ENCODE measurements at regions not wholly inside any gene's neighbourhood (a gene's known extent, or its start where the extent isn't known, plus 50 kb on each side); places are given as distances from the start of the nearest gene placed in this dataset.
A peak's percentile ranks its signal among the peaks of the same experiment; 100 is the strongest.

DNA sequence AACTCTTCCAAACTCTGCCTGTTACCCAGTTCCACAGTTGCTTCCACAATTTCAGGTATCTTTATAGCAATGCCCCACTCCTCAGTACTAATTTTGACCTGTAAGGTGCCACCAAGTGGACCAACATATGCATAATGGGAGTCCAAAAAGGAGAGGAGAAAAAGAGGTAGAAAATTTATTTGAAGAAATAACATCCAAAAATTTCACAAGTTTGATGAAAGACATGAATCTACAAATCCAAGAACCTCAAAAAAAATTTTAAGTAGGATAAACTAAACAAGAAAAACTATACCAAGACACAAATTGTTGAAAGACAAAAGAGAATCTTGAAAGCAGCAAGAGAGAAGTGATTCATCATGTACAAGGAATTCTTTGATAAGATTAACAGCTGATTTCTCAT lies 79.8 kb downstream of the BARX1 start:
- no peak for DNase-seq

DNA sequence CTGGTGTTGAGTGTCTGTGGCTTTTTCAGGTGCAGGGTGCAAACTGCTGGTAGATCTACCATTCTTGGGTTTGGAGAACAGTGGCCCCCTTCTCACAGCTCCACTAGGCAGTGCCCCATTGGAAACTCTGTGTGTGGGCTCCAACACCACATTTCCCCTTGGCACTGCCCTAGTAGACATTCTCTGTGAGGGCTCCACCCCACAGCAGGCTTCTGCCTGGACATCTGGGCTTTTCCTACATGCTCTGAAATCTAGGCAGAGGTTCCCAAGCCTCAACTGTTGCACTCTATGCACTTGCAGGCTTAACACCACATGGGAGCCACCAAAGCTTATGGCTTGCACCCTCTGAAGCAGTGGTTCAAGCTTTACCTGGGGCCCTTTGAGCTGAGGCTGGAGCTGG lies 80.9 kb downstream of the BARX1 start:
- DNase-seq = no peak

GRCh38 chr9:93871286-93871685 lies 83.9 kb downstream of the BARX1 start:
- no peak for DNase-seq

- DNase-seq = no peak
Observed at GRCh38 chr9:93869863-93870262, 85.3 kb downstream of the BARX1 start.

DNA sequence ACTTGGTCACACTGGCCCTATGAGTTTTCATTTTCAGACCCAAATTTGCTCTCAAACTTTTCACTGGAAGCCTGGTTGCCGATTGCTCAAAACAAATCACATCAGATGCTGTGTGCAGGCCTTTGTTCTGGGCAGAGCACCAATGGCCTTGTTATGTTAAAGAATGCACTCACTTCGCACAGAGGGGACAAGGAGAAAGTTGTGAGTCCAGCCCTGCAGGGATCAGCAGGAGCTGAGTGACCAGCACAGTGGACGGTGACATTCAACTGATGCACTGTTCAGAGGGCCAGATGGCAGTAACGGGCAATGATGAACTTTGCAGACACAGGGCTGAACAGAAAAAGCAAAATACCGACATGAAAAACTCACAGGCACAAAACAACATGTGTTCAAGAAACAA lies 86.1 kb downstream of the BARX1 start:
- no peak for DNase-seq

DNA sequence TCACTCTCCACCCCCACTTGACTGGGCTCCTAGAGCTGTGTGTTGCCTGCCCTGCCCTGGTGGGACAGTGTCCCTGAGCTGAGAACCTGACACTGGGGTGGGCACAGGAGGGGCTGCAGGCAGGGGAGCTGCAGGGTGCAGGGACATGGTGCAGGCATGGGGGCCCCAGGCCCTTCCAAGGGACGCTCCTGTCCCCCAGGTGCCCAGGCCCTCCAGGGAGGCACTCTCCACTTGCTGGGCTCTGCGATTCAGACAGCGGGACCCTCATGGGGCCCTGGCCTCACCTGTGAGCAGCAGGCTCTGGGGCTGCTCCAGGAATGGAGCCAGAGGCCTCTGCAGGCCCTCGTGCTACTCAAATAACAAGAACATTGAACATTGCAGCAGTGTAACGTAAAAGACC lies 89.4 kb downstream of the BARX1 start:
- no peak for DNase-seq

DNA sequence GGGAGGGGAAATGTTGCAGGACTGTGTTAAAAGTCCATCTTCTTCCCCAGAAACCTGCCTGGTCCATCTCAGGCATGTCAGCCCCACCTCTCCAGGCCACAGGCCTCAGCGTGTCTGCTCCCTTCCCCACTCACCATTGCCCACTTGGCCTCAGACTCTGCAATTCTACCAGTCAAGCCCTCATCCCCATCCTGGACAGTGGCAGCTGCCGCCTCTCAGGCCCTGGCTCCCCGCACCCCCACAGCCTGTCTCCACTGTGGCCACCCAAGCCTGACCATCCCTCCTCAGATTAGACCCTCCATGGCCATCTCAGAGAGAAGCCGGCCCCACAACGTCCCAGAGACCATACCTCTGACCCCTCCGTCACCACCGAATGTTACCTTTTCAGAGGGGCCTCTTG lies 89.9 kb downstream of the BARX1 start:
- no peak for DNase-seq

DNA sequence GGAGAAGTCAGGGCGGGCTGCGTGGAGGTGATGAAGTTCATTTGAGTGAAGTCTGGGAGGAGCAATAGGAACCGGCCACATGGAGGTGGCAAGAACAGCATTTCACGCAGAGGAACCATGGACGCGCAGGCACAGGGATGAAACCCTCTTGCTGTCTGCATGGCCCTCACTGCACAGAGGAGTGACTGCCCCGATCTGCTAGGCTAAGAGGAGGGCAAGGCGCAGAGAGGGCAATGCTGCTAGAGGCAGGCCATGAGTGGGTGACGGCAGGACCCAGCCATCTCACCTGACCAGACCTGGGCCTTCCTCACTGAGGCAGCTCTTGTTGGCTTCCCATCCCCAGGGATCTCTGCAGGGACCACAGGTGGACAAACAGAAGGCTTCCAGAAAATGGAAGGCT lies 90.3 kb downstream of the BARX1 start:
- DNase-seq = no peak

- DNase-seq = no peak
Observed at GRCh38 chr9:93864032-93864431, 91.1 kb downstream of the BARX1 start.

DNA sequence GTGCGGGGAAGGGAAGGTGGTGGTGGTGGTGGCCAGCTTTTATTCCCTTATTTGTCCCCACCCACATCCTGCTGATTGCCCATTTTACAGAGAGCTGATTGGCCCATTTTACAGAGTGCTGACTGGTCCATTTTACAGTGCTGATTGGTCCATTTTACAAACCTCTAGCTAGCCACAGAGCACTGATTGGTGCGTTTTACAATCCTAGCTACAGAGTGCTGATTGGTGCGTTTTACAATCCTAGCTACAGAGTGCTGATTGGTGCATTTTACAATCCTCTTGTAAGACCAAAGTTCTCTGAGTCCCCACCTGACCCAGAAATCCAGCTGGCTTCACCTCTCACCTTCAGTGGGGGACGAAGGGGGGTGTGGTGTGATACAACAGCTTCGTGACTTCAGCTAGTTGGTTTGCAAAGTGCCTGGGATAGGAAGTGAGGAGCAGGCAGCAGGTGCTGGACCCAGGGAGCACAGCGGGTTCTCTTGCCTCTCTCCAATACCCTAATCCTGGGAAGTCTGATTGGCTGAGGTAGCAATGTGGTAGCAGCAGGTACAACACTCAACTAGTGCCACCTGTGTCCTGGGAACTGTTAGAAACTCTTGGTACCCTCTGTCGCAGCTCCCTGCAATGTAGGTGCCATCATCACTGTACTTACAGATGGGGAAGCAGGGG lies 92.1 kb downstream of the BARX1 start:
- no peak for DNase-seq

DNA sequence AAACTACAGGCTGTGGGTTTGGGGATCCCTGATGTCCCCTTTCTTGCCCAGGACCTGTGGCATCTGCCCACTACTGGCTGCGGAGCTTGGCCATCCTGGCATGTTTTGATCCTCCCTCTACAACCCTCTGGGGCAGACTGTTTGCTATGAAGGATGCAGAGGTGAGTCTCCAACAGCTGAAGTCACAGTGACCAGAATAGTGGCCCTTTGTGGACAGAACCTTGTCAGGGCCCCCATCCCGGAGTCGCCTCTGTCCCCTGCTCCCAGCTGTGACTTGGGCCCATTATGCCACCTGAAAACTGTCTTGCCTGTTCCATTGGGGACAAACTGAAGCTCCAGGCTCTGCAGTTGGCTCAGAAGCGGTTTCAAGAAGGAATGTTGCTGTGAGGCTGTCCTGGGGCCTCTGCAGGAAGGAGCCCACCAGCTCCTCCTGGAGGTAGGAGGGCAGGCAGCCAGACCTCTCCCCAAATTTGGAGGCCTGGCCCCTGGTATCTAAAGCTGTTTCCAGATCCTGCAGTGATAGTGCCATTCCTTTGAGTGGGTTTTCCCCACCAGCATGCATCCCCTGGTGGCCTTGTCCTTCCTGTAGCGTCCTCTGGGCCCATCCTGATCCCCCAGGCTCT lies 93.3 kb downstream of the BARX1 start:
- DNase-seq = no peak

DNA sequence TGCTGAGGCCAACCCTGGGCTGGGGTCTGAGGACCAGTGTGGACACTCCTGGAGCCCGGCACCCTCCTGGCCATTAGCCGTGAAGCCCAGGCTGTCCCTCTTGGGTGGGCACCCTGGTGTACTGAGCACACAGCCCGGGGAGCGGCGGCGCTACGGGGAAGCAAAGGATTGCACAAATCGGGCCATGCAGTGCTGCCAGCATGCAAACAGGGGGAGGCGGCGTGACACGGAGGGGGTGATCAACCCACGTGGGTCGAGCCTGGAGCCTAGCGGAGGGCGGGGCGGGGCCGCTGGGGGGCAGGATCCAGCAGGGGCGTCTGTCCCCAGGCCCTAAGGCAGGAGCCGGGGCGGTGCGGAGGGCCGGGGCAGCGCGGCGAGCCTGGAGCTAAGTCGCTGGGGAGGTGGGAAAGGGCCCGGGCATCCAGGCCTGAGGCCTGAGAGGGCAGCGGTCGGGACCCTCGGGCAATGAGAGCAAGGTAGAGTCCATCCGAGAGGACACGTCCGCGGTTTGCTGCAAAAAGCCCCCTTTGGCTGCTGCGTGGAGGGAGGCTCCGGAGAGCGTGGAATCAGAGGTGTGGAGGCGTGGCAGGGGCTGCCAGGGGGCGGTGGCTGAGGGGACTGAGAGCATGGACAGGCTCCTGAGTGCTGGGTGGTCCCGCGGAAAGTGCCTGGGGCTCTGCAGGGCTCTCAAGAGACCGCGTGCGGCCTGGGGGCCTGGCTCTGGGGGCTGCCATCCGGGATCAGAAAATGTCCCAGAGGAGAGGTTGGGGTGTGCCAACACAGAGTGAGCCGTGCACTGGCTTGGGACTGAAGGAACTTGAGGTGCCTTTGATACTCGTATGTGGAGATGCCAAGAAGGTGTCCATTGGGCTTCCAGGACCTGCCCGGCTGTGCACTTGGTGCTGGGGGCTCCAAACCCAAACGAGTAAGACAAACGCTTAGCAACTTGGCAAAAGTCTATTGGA lies 94.2 kb downstream of the BARX1 start:
- DNase-seq = no peak

- DNase-seq = no peak
Observed at GRCh38 chr9:93859431-93860215, 95.5 kb downstream of the BARX1 start.

GRCh38 chr9:93857528-93857927 lies 97.6 kb downstream of the BARX1 start:
- no peak for DNase-seq

GRCh38 chr9:93852728-93853127 lies 102.4 kb downstream of the BARX1 start:
- no peak for DNase-seq

DNA sequence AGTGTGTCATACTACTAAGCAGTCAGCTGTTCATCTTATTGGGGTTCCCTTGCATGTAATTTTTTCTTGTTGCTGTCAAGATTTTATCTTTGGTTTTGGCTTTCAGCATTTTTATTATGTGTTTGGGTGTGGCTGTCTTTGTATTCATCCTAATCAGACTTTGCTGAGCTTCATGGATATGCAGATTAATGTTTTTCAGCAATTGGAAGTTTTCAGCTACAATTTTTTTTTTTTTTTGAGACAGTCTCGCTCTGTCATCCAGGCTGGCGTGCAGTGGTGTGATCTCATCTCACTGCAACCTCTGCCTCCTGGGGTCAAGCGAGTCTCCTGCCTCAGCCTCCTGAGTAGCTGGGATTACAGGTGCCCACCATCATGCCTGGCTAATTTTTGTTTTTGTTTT lies 108.8 kb downstream of the BARX1 start:
- no peak for DNase-seq

DNA sequence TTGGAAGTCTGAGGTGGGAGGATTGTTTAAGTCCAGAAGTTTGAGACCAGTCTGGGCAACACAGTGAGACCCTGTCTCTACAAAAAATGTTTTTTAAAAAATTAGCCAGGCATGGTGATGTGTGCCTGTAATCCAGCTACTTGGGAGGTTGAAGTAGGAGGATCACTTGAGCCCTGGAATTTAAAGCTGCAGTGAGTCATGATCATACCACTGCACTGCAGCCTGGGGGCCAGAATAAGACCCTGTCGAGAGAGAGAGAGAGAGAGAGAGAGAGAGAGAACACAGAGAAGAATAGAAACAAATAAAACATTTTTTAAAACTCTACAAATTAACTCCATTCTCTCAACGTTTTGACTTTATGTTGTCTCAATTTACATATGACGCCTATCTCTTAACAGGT lies 111.8 kb downstream of the BARX1 start:
- no peak for DNase-seq

GRCh38 chr9:93830606-93831005 lies 124.5 kb downstream of the BARX1 start:
- no peak for DNase-seq

DNA sequence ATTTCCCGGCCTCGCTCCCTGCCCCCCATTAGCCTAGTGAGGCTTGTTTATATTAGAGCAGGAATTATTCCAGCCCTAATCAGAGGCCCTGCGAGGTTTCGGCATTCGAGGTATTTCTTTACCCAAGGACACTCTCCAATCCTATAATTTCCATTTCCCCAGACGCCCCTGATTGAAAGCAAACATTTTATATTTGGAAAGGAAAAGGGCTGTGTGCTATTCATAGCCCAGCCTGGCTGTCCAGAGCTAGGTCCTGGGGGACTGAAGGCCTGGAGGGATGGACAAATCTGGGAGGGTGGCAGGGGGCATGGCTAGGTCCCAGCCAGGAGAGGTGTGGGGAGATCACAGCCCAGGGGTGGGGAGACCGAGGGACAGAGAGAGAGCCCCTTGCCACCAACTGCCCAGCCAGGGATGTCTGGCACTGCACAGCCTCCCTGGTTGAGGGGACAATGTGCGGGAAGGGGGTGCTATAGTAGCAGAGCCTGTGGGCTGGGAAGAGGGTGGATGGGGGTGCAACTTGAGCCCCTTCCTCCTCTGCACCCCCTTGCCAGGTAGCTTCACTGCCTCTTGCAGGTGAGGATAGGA lies 125.1 kb downstream of the BARX1 start:
- peak; percentile 36 for DNase-seq

DNA sequence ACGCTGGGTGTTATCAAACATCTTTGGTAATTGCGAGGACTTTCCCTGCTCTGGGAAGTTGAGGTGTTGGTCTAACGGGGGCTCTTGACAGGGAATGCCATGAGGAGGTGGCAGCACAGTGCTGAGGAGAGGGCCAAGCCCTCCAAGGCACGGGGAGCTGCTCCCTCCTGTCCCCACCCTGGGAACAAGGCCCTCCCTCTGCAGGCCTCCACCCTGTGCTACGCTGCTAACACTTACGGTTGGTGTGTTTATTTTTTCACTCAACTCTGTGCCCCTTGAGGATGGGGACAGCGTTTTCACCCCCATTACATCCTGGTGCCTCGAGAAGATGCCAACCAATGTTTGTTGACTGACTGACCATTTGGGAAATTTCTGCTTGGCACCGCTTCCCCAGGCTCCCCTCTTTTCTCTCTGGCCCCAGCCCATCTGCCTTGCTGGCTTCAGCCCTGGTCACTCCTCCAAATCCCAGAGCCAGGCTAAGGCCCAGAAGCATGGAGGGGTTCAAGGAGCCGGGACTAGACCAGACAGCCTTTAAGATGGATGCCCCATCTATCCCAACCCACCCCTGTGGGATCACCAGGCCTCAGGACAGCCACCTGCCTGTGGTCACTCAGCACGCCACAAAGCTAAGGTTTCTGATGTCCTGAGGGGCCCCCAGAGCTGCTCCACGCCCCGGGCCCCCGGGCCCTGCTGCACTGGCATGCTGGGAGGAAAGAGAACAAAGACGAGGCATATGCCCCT lies 125.7 kb downstream of the BARX1 start:
- peak; percentile 41 for DNase-seq

DNA sequence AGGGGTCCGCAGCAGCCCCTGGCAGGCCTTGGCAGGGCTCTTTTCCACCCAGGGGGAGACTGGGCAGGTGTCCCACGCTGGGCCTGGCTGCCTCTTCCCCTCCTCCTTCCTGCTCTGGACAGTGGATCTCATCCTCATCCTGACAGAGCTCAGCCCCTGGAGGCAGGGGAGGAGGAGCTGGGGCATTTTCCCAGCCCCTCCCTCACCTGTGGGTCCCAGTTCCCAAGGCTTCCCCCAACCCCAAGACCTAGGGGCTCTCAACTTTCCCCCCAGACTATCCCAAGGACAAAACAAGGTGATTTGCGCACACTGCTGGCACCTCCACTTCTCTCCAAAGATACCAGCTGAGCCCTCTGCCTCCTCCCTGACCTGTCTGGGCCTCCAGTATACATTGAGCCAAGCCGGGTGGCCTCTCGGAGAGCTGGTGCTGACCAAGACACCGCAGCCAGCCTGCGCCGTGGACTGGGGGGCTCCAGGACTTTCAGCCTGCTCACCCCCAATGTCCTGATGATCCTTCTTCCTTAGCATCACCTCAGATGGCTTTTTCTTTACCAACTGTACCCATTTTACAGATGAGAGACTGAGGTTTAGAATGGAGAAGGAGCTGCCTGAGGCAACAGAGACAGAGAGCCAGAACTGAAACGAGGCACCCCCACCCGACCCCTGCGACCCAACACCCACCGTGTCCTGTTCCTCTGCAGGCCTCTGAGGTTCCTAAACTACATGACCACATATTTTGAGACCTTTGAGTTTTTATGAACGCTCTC lies 126.6 kb downstream of the BARX1 start:
- peak; percentile 43 for DNase-seq

Measured in activated effector memory CD4-positive, alpha-beta T cell treated with anti-CD3 and anti-CD28 coated beads, Interleukin-2, amount 50 U/mL, for 16 hours (primary cell).